Activated T-cell treated with anti-CD3 and anti-CD28 coated beads for 4 hours (primary cell): ENCODE measurements at regions not wholly inside any gene's neighbourhood (a gene's known extent, or its start where the extent isn't known, plus 50 kb on each side); places are given as distances from the start of the nearest gene placed in this dataset.
"Not testable (repeated sequence)": the region's sequence is repeated elsewhere in the genome, so short reads cannot be mapped to it uniquely, and the experiment has no call there.

Experiments used
- DNase-seq: peaks from one replicate; pipeline ENCODE4 v3.0.0-alpha.2; 2020

- no peak for DNase-seq
Measured at GRCh38 chr11:69869311-69869939, 50.2 kb upstream of the FGF3 start.

GRCh38 chr11:69870766-69871165 lies 51.5 kb upstream of the FGF3 start:
- DNase-seq = no peak

GRCh38 chr11:69873166-69874077 lies 54.2 kb upstream of the FGF3 start:
- no peak for DNase-seq

- DNase-seq = no peak
Measured at GRCh38 chr11:69874178-69874983, 55.2 kb upstream of the FGF3 start.

GRCh38 chr11:69874984-69875624 lies 55.9 kb upstream of the FGF3 start:
- no peak for DNase-seq

- no peak for DNase-seq
Measured at GRCh38 chr11:69876013-69876412, 56.8 kb upstream of the FGF3 start.

GRCh38 chr11:69877235-69877634 lies 58.0 kb upstream of the FGF3 start:
- no peak for DNase-seq

GRCh38 chr11:69877704-69878103 lies 58.5 kb upstream of the FGF3 start:
- not testable (repeated sequence) for DNase-seq

GRCh38 chr11:69878144-69878883 lies 59.1 kb upstream of the FGF3 start:
- DNase-seq = no peak

GRCh38 chr11:69878927-69879728 lies 59.9 kb upstream of the FGF3 start:
- DNase-seq = no peak

GRCh38 chr11:69879729-69880005 lies 60.5 kb upstream of the FGF3 start:
- DNase-seq = no peak

- DNase-seq = no peak
Measured at GRCh38 chr11:69880041-69880825, 61.0 kb upstream of the FGF3 start.

- no peak for DNase-seq
Measured at GRCh38 chr11:69880826-69881445, 61.7 kb upstream of the FGF3 start.

- no peak for DNase-seq
Measured at GRCh38 chr11:69881467-69882269, 62.5 kb upstream of the FGF3 start.

GRCh38 chr11:69882270-69882608 lies 63.0 kb upstream of the FGF3 start:
- no peak for DNase-seq

- no peak for DNase-seq
Measured at GRCh38 chr11:69883292-69884255, 64.4 kb upstream of the FGF3 start.

GRCh38 chr11:69884286-69884685 lies 65.1 kb upstream of the FGF3 start:
- no peak for DNase-seq

GRCh38 chr11:69884751-69885150 lies 65.5 kb upstream of the FGF3 start:
- no peak for DNase-seq
